ENCODE measurements at regions not wholly inside any gene's neighbourhood (a gene's known extent, or its start where the extent isn't known, plus 50 kb on each side); places are given as distances from the start of the nearest gene placed in this dataset.

DNA sequence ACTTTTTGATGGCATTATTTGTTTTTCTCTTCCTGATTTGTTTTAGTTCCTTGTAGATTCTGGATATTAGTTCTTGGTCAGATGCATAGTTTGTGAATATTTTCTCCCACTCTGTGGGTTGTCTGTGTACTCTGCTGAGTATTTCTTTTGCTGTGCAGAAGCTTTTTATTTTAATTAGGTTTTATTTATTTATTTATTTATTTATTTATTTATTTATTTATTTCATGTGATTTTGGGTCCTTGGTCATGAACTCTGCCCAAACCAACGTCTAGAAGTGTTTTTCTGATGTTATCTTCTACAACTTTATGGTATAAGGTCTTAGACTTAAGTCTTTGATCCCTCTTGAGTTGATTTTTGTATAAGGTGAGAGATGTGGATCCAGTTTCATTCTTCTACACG lies 292.2 kb downstream of the CDH7 start:
- no peak for TF ChIP-seq CTCF (IDR thresholded peaks at IDR 0.05)
- no peak for TF ChIP-seq POLR2AphosphoS5 (IDR thresholded peaks at IDR 0.05)
